NCI-H510A treated with DMSO at 0.1 percent for 48 hours (cell line): ENCODE measurements at regions not wholly inside any gene's neighbourhood (a gene's known extent, or its start where the extent isn't known, plus 50 kb on each side); places are given as distances from the start of the nearest gene placed in this dataset.
"Not testable (repeated sequence)": the region's sequence is repeated elsewhere in the genome, so short reads cannot be mapped to it uniquely, and the experiment has no call there.

ENCODE experiments used
- DNase-seq: peaks from one replicate; lab custom pipeline; 2025; lab: John Stamatoyannopoulos, UW

- no peak for DNase-seq
Observed at GRCh38 chr3:153268564-153269279, 106.7 kb downstream of the RAP2B start.

DNA sequence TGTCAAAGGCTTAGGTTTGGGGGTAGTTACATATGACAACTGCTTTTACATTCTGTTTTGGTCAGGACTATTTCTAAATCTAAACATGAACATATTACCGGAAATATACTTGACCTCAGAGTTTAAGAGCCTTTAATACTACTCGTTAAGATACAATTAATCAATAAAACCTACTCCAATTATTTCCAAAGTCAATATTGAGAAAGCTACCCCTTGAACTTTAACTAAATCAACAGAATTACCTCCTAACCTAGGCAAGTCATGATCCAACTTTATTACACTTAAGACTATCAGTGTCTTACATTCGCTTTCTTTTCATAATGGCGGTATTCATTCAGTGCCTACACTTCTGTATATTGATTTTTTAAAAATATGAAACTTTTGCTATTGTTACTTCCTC lies 107.7 kb downstream of the RAP2B start:
- DNase-seq = no peak

DNA sequence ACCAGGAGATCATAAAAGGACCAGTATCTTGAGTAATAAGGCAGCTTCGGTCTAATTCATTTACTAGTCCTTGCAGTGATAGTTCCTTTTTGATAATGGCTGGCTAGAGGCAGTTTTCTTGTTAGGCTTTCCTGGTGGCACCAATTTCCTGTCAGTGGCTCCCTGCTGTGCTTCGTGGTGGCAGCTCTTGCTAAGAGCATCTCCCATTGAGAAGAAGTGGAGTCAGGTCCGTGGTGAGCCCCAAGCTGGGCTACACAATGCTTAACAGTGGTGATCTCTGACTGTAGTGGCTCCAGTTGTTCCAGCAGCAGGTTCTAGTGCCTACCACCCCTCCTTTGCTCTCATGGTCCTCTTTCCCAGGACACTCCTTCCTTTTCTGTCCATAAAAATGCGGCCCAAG lies 111.2 kb downstream of the RAP2B start:
- DNase-seq = no peak

GRCh38 chr3:153273767-153274435 lies 111.9 kb downstream of the RAP2B start:
- no peak for DNase-seq

DNA sequence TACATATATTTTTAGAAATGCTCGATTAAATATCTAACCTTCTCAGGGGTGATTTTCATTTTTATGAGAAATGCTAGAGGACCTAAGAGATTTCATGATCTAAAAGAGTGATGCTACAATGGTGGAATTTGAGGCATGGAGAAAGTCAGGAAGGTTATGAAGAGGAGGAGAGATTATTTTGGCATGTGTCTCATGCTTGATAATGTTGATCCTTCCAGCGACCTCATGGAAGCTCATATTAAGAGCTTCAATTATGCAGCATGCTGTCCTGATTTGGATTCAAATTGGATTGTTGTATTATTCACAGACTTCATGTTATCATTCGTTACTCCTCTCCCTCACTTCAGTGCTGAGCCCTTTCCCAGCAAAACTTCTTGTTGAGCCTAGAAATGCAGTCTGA lies 112.5 kb downstream of the RAP2B start:
- no peak for DNase-seq

- no peak for DNase-seq
Observed at GRCh38 chr3:153275514-153275913, 113.5 kb downstream of the RAP2B start.

DNA sequence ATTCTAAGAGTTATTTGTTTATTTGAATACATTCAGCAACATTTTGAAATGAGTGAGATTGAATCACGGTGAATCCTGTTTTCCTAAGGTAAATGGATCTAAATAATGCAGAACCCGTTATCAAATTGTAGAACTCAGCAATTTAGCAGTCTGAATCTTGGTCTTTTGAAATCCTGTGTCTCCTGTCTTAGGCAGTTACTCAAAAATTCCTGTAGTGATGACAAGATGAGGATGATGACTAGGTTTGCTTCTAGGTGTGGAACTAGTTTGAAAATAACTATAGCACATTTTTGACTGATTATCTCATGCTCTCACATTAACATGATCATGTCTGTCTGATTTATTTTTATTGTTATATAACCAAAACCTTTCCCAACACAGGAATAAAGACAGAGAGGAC lies 115.0 kb downstream of the RAP2B start:
- no peak for DNase-seq

DNA sequence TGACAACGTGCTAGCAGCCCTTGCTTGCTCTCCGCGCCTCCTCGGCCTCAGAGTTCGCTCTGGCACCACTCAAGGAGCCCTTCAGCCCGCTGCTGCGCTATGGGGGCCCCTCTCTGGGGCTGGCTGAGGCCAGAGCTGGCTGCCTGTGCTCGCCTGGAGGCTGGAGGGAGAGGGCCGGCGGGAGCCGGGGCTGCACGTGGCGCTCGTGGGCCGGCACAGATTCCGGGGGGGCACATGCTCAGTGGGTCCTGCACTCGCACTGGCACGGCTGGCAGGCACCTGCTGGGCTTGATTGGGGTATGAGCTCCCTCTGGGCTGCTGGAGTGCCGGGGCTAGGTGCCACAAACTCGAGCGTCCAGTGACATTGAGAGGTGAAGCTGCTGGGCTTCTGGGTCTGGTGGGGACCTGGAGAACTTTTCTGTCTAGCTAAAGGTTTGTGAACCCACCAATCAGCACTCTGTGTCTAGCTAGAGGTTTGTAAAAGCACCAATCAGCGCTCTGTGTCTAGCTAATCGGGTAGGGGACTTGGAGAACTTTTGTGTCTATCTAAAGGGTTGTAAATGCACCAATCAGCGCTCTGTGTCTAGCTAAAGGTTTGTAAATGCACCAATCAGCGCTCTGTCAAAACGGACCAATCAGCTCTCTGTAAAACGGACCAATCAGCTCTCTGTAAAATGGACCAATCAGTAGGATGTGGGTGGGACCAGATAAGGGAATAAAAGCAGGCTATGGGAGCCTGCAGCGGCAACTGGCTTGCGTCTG lies 119.4 kb downstream of the RAP2B start:
- not testable (repeated sequence) for DNase-seq

DNA sequence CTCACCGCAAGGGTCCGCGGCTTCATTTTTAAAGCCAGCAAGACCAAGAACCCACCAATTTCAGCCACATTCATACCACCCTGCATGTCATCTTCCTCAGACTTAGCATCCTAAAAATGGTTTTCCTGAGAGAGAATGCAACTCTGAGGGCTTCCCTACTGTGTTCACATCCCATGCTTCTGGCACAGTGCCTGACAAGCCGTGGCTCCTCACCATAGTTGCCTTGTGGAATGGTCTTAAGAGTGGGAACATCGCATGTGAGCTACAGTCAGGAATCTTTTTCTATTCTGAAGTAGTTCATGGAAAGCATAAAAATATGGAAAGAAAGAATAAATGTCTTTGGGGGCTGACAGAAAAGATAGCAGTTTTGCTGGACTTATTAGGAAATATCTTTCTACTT lies 120.3 kb downstream of the RAP2B start:
- no peak for DNase-seq

DNA sequence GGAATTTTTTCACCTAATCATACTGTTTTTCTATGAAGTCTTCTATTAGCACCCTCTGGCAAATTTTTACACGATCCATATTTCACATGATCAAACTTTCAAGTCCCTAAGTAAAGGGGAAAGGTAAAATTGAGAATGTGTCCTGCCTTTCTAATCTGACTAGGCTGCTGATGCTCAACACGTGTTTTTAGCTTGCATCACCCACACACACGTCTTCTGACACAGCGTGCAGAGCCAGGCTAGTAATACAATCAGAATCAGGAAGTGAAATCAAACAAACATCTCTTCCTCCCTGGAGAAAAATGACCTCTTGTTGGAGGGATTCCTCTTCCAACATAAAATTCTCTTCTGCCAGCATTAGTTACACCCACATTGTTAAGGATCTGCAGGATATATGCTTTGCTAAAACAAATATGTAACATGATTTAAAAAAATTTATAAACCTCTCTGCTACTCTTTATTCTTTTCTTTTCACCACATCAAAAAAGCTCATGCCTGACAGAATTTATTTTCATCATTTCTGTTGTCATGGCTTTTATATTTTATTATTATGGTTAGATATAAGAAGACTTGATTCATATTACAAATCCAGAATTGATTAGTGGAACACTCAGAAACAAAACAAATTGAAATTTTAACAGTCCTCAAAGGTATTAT lies 122.4 kb downstream of the RAP2B start:
- no peak for DNase-seq

DNA sequence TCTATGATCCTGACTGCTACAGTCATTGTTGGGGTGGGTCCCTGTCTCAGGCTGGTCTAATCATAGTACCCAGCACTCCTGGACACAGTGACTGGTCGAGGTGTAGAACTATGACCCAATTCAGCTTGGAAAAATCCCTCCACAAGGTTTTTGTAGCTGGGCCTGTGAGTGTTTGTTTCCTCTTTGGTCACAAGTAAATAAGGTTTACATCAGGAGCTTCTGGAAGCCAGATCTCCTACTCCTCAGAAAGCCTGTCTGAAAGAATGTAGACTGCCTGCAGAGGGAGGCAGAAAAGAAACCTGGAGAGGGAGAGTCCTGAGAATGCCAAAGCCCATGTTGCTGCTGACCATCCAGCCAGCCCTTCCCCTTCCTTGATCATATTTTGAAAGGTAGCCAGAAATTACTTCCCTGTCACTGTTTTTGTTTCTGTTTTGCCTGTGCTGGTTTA lies 123.2 kb downstream of the RAP2B start:
- no peak for DNase-seq

DNA sequence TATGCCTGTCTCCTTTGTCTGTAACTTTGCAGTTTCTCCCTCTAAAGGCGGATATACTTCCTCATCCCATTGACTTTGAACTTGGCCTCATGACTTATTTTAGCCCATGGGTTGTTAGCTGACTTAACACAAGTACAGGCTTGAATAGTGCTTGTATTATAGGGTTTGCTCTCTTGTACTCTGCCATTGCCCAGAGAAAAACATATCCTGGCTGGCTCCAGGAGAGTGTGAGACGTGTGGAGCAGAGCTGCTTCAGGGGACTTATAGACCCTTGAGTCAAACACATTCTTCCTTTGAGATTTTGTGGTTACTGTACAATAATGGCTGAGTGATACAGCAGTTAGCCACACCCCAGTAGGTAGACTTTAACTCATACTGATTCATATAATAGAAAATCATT lies 124.0 kb downstream of the RAP2B start:
- DNase-seq = no peak

DNA sequence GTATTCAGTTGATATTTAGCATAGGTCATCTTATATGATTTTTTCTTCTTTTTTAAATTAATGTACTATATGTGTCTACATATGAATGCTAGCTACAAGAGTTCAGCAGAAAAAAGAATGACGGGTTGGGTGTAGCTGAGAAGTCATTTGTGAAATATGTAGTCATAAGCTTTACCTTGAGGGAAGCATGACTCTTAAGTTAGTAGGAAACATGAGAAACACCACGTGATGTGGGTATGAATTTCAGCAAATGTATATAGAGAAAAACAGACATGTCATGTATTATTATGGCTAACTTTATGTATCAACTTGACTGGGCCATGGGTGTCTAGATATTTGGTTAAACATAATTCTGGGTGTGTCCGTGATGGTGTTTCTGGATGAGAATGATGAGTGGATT lies 125.0 kb downstream of the RAP2B start:
- no peak for DNase-seq

DNA sequence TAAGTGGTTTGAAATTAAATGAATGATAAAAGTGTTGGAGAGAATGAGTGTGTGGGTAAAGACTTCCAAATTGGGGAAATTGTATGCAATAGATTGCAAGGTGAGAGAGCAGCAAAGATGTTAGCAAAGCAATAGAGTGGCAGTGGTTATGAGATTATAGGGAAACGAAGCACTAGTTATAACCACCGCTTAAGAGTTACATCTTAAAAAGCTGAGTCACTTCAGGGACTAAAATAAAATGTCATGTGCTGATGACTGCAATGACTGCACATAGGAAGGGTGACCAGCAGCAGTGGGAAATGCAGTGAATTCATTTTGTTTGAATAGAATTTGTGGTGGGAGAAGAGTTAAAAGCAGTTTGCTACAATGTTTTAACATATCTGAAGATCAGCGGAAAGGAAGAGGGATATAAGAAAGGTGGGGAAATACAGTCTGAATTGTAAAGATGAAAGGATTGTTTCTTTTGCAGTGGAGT lies 127.3 kb downstream of the RAP2B start:
- DNase-seq = no peak

DNA sequence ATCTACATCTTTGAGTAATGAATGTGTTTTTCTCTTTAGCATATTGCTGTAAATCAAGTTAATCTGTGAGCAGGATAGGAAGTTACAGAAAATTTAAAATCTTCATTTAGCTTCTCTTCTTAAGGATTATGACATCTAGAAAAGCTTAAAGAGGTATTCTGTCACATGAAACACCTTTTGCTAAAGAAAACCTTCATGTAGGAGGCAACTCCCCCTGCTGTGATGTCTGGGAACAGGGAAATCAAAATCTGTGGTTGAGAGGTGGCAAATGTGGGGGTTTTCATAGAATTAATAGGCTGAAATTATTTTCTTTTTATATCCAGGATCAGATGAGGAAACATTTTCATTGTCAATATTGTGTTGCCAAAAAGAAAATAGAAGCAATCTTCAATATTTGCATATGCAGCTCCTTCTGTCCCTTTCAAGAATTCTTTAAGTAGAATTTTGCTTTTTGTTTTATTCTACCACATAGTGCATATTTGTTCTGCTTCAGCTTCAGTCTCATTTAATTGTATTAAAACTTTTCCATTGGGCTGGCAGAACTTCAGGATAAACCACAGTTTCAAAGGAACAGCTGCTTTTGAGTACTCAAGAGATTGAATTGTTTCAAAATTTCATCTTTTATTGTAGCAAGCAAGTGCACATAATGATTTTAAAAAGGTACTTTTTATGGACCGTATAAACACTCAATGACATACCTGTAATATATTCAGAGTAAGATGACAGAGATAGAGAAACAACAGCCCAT lies 128.4 kb downstream of the RAP2B start:
- no peak for DNase-seq

- DNase-seq = no peak
Observed at GRCh38 chr3:153291059-153291685, 129.1 kb downstream of the RAP2B start.

DNA sequence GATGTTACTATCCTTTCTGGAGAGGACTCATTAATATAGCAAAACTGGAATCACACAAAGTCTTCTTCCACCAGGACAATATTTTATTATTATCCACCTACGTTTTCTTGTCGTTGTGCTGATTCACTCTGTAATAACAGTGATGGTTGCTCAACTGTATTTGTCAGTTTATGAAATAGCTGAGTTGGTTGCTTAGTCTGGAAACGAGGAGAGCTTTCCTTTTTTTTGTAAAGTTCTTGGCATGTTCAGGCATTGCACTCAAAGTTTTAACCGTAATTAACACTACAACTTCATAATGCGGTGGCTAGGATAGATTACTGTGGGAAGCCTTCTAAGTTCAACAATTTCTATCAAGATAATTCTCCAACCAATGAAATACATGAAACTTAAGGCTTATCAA lies 131.2 kb downstream of the RAP2B start:
- DNase-seq = no peak

- no peak for DNase-seq
Observed at GRCh38 chr3:153295901-153296300, 133.9 kb downstream of the RAP2B start.

DNA sequence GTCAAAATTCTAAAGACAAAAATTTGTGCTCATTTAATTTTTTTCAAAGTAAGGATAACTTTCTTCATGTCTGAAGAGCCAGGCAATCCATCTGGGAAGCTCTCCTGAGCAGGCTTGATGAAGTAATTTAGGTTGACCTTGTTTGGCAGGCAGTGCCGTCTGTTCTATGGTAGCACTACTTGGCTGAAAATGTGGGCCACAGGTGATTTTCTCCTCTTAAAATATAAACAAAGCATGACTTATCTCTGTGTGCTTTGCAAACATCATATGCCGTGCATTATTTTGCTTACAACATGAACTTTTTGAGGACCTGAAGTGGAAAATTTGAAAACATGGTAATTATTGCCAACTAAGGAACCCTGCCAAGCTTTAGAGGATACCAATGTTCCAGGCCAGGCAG lies 143.2 kb downstream of the RAP2B start:
- DNase-seq = no peak

- DNase-seq = no peak
Observed at GRCh38 chr3:153311541-153311940, 149.5 kb downstream of the RAP2B start.

DNA sequence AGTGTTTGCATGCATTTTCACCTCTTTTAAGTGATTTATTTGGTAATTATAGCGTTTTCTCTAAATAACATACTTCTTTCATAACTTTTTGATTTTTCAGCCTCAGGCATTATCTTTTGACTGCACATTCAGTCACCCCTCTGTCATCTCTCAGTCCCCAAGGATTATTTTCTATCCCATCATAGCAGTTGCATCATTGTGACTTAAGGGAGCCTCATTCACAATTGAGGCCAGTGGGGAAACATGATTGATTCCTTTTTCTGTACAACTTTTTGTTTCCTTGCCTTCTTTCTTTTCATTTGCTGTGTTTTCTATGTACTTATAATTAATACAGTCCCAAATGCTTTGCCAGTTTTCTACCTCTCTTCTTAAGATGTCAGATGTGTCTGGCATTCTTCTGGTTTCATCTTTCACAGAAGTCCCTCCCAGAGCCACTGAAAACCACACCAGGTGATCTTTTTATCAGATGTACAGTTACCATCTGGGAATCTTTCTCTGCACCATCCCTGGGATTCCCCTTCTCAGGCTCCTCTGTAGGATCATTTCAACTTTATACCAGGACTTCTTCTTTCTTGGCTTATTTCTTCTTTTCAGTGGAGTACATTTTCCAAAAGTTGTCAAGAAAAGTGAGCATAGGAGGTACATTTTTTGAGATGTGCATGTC lies 151.4 kb downstream of the RAP2B start:
- DNase-seq = no peak
